ENCODE measurements at regions not wholly inside any gene's neighbourhood (a gene's known extent, or its start where the extent isn't known, plus 50 kb on each side); places are given as distances from the start of the nearest gene placed in this dataset.

DNA sequence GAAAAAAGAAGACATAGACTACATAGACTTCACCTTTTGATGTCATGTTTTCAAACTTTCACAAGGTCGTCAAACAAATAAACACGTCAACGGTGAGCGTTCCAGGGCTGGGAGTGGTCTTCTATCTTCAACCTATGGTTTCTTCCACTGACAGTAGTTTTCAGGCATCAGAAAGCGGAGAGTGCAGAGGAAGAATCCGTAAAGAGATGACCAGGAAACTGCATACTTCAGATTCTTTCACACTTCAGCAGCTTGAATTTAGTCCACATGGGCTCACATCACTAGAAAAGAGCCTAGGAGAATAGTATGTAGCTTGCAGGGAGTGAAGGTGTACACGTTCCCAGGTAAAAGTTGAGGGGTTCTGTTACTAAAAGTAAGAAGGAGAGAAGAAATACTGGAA lies 58.5 kb downstream of the NPY1R start:
- Mint-ChIP-seq H3K4me3 (ENCODE audit: unreplicated experiment) (no peak overlapping the region), H3K9me3 (ENCODE audit: unreplicated experiment) (no peaks in the 10 kb centered on the region), H3K4me1 (ENCODE audit: low read depth, unreplicated experiment) (no peaks in the 10 kb centered on the region), H3K27ac (ENCODE audit: unreplicated experiment) (no peak overlapping the region), H3K27me3 (ENCODE audit: unreplicated experiment) (no peaks in the 10 kb centered on the region), H3K36me3 (ENCODE audit: unreplicated experiment) (no peaks in the 10 kb centered on the region)
- no peak for DNase-seq
- TF ChIP-seq, protein P1, sequence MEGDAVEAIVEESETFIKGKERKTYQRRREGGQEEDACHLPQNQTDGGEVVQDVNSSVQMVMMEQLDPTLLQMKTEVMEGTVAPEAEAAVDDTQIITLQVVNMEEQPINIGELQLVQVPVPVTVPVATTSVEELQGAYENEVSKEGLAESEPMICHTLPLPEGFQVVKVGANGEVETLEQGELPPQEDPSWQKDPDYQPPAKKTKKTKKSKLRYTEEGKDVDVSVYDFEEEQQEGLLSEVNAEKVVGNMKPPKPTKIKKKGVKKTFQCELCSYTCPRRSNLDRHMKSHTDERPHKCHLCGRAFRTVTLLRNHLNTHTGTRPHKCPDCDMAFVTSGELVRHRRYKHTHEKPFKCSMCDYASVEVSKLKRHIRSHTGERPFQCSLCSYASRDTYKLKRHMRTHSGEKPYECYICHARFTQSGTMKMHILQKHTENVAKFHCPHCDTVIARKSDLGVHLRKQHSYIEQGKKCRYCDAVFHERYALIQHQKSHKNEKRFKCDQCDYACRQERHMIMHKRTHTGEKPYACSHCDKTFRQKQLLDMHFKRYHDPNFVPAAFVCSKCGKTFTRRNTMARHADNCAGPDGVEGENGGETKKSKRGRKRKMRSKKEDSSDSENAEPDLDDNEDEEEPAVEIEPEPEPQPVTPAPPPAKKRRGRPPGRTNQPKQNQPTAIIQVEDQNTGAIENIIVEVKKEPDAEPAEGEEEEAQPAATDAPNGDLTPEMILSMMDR (IDR thresholded peaks at IDR 0.05; ENCODE audit: partially characterized antibody, unreplicated experiment): no peak

DNA sequence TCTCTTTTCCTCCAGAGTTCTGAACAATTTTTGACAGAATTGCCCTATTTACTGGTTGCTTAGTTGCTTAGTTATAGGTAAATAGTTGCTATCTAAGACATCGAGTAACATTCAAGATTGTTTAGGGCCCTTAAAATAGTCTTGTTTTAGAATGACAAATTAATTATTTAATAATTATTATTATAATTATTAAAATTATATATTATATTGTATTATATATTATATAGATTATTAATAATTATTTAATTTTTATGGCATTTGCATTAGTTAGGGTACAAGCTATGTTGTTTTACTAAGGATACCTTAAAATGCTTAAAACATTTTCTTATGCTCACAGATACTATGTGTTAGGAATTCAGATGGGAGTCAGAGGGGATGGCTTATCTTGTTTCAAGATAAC lies 59.2 kb downstream of the NPY1R start:
- no peak overlapping the region for H3K4me3 Mint-ChIP-seq (ENCODE audit: unreplicated experiment)
- H3K9me3 Mint-ChIP-seq (ENCODE audit: unreplicated experiment): no peaks in the 10 kb centered on the region
- no peaks in the 10 kb centered on the region for H3K36me3 Mint-ChIP-seq (ENCODE audit: unreplicated experiment)
- H3K4me1 Mint-ChIP-seq (ENCODE audit: low read depth, unreplicated experiment): no peaks in the 10 kb centered on the region
- DNase-seq: no peak
- TF ChIP-seq, protein P1 (IDR thresholded peaks at IDR 0.05; ENCODE audit: partially characterized antibody, unreplicated experiment): no peak
- no peaks in the 10 kb centered on the region for H3K27me3 Mint-ChIP-seq (ENCODE audit: unreplicated experiment)
- no peak overlapping the region for H3K27ac Mint-ChIP-seq (ENCODE audit: unreplicated experiment)

DNA sequence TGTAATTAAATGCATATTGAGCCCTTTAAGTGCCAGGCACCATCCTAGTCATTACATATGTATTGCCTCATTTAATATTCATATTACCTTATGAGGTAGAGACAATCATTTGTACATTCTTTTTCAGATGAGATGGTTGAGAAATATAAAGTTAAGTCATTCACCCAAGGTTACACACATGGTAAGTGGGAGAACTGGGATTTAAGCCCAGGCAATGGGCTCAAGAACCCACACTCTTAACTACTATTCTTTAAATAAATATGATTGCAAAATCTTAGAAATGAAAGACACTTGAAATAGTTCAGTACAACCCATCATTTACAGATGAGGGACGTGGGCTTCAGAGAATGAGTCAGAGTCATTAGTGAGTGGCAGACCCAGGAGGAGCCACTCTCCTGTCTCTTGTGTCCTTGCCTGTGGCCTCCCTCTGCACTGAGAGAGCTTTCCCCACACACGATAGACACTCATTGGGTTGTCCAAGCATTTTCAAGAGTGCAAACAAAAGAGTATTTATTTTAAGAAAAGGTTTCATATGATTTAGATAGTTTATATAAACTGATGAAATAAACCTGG lies 60.8 kb downstream of the NPY1R start:
- Mint-ChIP-seq H3K36me3 (ENCODE audit: unreplicated experiment) (no peaks in the 10 kb centered on the region), H3K27me3 (ENCODE audit: unreplicated experiment) (no peaks in the 10 kb centered on the region), H3K9me3 (ENCODE audit: unreplicated experiment) (no peaks in the 10 kb centered on the region), H3K27ac (ENCODE audit: unreplicated experiment) (no peak overlapping the region), H3K4me1 (ENCODE audit: low read depth, unreplicated experiment) (no peaks in the 10 kb centered on the region), H3K4me3 (ENCODE audit: unreplicated experiment) (no peak overlapping the region)
- TF ChIP-seq, protein P1 (IDR thresholded peaks at IDR 0.05; ENCODE audit: partially characterized antibody, unreplicated experiment): no peak
- DNase-seq: no peak

DNA sequence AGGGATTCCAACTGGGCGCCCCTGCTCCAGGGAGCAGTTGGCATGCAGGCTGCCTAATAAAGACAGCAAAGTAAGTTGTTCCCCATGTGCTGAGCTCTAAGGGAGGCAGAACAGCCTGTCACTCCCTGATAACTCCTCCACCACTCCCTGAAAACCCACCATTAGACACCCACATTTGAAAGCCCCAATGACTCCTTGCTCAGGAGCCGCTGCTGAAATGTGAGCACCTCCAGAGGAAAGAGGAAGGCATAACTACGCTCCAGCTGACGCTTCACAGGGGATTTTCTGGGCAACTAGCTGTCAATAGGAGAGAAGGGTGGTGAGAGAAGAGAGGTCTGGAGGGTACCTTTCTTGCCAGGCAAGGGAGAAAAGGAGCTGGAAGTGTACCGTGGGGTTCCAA lies 62.5 kb downstream of the NPY1R start:
- H3K4me3 Mint-ChIP-seq (ENCODE audit: unreplicated experiment): no peak overlapping the region
- no peak overlapping the region for H3K27ac Mint-ChIP-seq (ENCODE audit: unreplicated experiment)
- DNase-seq: no peak
- no peaks in the 10 kb centered on the region for H3K9me3 Mint-ChIP-seq (ENCODE audit: unreplicated experiment)
- no peaks in the 10 kb centered on the region for H3K27me3 Mint-ChIP-seq (ENCODE audit: unreplicated experiment)
- TF ChIP-seq, protein P1 (IDR thresholded peaks at IDR 0.05; ENCODE audit: partially characterized antibody, unreplicated experiment): no peak
- H3K4me1 Mint-ChIP-seq (ENCODE audit: low read depth, unreplicated experiment): no peaks in the 10 kb centered on the region
- H3K36me3 Mint-ChIP-seq (ENCODE audit: unreplicated experiment): no peaks in the 10 kb centered on the region

DNA sequence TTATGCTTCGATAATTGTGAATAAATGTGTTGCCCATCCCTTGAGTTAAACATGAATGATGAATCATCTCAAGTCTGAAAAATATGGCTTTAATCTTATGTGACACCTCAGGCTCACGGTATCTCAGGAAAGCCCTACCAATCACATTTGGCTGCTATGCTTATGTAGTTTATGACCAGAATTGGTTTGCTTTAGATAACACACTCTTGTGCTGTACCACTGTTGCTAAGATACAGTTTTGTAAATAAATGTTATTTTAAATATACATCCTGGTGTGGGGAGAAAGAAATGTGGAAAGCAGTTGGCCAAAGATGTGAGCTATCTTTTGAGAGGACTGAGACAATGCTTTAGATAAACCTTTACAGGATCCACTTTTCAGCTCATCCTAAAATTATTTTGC lies 63.2 kb downstream of the NPY1R start:
- no peaks in the 10 kb centered on the region for H3K4me1 Mint-ChIP-seq (ENCODE audit: low read depth, unreplicated experiment)
- H3K4me3 Mint-ChIP-seq (ENCODE audit: unreplicated experiment): no peak overlapping the region
- no peak overlapping the region for H3K27ac Mint-ChIP-seq (ENCODE audit: unreplicated experiment)
- no peaks in the 10 kb centered on the region for H3K36me3 Mint-ChIP-seq (ENCODE audit: unreplicated experiment)
- H3K9me3 Mint-ChIP-seq (ENCODE audit: unreplicated experiment): no peaks in the 10 kb centered on the region
- TF ChIP-seq, protein P1 (IDR thresholded peaks at IDR 0.05; ENCODE audit: partially characterized antibody, unreplicated experiment): no peak
- H3K27me3 Mint-ChIP-seq (ENCODE audit: unreplicated experiment): no peaks in the 10 kb centered on the region
- no peak for DNase-seq
